ENCODE measurements at regions not wholly inside any gene's neighbourhood (a gene's known extent, or its start where the extent isn't known, plus 50 kb on each side); places are given as distances from the start of the nearest gene placed in this dataset.
A peak's percentile ranks its signal among the peaks of the same experiment; 100 is the strongest.

- no peak for DNase-seq (ENCODE audit: low read depth)
Observed at GRCh38 chr20:22226849-22227700, 357.3 kb downstream of the FOXA2 start.

GRCh38 chr20:22223236-22223635, 361.1 kb downstream of the FOXA2 start:
- DNase-seq (ENCODE audit: low read depth): no peak

- DNase-seq (ENCODE audit: low read depth): no peak
Observed at GRCh38 chr20:22217712-22218352, 366.5 kb downstream of the FOXA2 start.

GRCh38 chr20:22216984-22217383, 367.4 kb downstream of the FOXA2 start:
- no peak for DNase-seq (ENCODE audit: low read depth)

- no peak for DNase-seq (ENCODE audit: low read depth)
Observed at GRCh38 chr20:22214296-22214695, 370.1 kb downstream of the FOXA2 start.

- no peak for DNase-seq (ENCODE audit: low read depth)
Observed at GRCh38 chr20:22213271-22213670, 371.1 kb downstream of the FOXA2 start.

GRCh38 chr20:22207280-22207679, 377.1 kb downstream of the FOXA2 start:
- DNase-seq (ENCODE audit: low read depth): no peak

GRCh38 chr20:22204801-22205200, 379.6 kb downstream of the FOXA2 start:
- DNase-seq (ENCODE audit: low read depth): no peak

- no peak for DNase-seq (ENCODE audit: low read depth)
Observed at GRCh38 chr20:22182148-22182547, 402.2 kb downstream of the FOXA2 start.

GRCh38 chr20:22180244-22180643, 404.1 kb downstream of the FOXA2 start:
- DNase-seq (ENCODE audit: low read depth): no peak

GRCh38 chr20:22160101-22160652, 424.2 kb downstream of the FOXA2 start:
- DNase-seq (ENCODE audit: low read depth): no peak

- DNase-seq (ENCODE audit: low read depth): no peak
Observed at GRCh38 chr20:22159276-22159675, 425.1 kb downstream of the FOXA2 start.

GRCh38 chr20:22127587-22127986, 422.1 kb downstream of the PAX1 start:
- DNase-seq (ENCODE audit: low read depth): no peak

- no peak for DNase-seq (ENCODE audit: low read depth)
Observed at GRCh38 chr20:22106308-22106938, 401.0 kb downstream of the PAX1 start.

- no peak for DNase-seq (ENCODE audit: low read depth)
Observed at GRCh38 chr20:22101606-22102005, 396.1 kb downstream of the PAX1 start.

GRCh38 chr20:22100686-22101085, 395.2 kb downstream of the PAX1 start:
- DNase-seq (ENCODE audit: low read depth): no peak

GRCh38 chr20:22099348-22099747, 393.9 kb downstream of the PAX1 start:
- no peak for DNase-seq (ENCODE audit: low read depth)

GRCh38 chr20:22098511-22098910, 393.0 kb downstream of the PAX1 start:
- no peak for DNase-seq (ENCODE audit: low read depth)

GRCh38 chr20:22093122-22093521, 387.7 kb downstream of the PAX1 start:
- no peak for DNase-seq (ENCODE audit: low read depth)

- DNase-seq (ENCODE audit: low read depth): no peak
Observed at GRCh38 chr20:22088882-22089281, 383.4 kb downstream of the PAX1 start.

- peak; percentile 1 for DNase-seq (ENCODE audit: low read depth)
Observed at GRCh38 chr20:22080985-22081384, 375.5 kb downstream of the PAX1 start.

GRCh38 chr20:22074635-22075034, 369.2 kb downstream of the PAX1 start:
- no peak for DNase-seq (ENCODE audit: low read depth)

GRCh38 chr20:22071841-22072240, 366.4 kb downstream of the PAX1 start:
- DNase-seq (ENCODE audit: low read depth): no peak

Data from RPMI7951 (cell line).